Thyroid gland (tissue), 4 donors: ENCODE measurements at regions not wholly inside any gene's neighbourhood (a gene's known extent, or its start where the extent isn't known, plus 50 kb on each side); places are given as distances from the start of the nearest gene placed in this dataset.

Source experiments
- CTCF ChIP-seq, 6 experiments: fragments of 200-600 bp in 3 of 6; fragments of 450-650 bp in 3 of 6; sonication (generic) in 3 of 6; IDR thresholded peaks; one replicate each; pipeline ENCODE4 v1.5.1; 2016 to 2019; ENCODE audit warnings: antibody characterized with exemption in 6 of 6, mild to moderate bottlenecking in 2 of 6, inconsistent platforms in 1 of 6, moderate library complexity in 1 of 6
- POLR2A ChIP-seq, 2 donors: fragments of 450-650 bp; IDR thresholded peaks; one replicate each; pipeline ENCODE4 v1.6.1; 2017; ENCODE audit warnings: antibody characterized with exemption in 2 of 2, mild to moderate bottlenecking in 2 of 2, moderate library complexity in 1 of 2

DNA sequence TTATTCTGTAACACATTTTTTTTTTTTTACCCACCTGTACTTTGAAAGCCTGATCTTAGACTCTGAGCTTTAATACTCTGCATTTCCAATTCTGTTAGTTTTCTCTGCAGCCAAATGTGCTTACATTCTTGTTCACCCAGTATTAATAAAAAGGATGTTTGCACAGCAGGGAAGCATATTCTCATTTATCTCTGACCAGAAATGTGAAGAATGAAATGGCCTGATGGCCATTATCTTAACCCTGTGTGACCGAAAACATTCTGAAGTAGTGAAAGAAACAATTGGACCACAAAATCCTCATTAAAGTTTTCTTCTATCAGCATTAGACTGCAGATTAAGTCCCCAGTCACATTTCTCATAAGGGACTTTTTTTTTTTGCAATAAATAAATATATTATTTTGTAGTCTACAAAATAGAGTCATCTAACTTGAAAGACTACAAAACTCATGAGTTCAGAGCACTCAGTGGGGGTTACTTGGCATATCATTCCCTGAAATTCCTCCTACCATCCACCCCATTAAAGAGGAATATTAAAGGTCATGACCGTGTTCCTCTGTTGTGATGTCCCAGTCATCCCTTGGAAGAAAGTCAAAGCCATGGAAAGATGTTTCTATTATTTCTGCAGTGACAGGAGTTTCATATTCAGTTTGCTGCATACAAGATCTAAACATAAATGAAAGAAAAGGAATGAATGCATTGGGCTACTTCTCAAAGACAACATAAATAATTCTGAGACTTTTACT, 364.4 kb downstream of the RND3 start:
- TF ChIP-seq CTCF (IDR thresholded peaks at IDR 0.05) (no peak), POLR2A (IDR thresholded peaks at IDR 0.05) (no peak)
